GM23248 (cell line): ENCODE measurements at regions not wholly inside any gene's neighbourhood (a gene's known extent, or its start where the extent isn't known, plus 50 kb on each side); places are given as distances from the start of the nearest gene placed in this dataset.

Experiments used
- EZH2 ChIP-seq: fragments of 200-600 bp; sonication (generic); IDR thresholded peaks from 2 replicates; pipeline ENCODE4 v1.6.1; 2018; ENCODE audit warnings: antibody characterized with exemption, mild to moderate bottlenecking; ENCODE audit not compliant: insufficient read depth, poor library complexity, severe bottlenecking
- EZH2phosphoT487 ChIP-seq: fragments of 200-600 bp; sonication (generic); IDR thresholded peaks from 2 replicates; pipeline ENCODE4 v1.6.1; 2018; ENCODE audit warnings: antibody characterized with exemption, moderate library complexity, mild to moderate bottlenecking, low read depth; ENCODE audit not compliant: insufficient read depth

- TF ChIP-seq EZH2, result no peak
- TF ChIP-seq EZH2phosphoT487, result no peak
These were observed 1101.5 kb upstream of the MIR17HG start for GRCh38 chr13:90246005-90246404.
